Breast epithelium (tissue), 3 donors: ENCODE measurements at regions not wholly inside any gene's neighbourhood (a gene's known extent, or its start where the extent isn't known, plus 50 kb on each side); places are given as distances from the start of the nearest gene placed in this dataset.

Experiments
- POLR2A ChIP-seq: fragments of 450-650 bp; IDR thresholded peaks from one replicate; pipeline ENCODE4 v1.6.1; 2016; ENCODE audit warnings: antibody characterized with exemption, mild to moderate bottlenecking, moderate library complexity
- POLR2AphosphoS5 ChIP-seq, 3 donors: sonication (generic); formaldehyde crosslinking; IDR thresholded peaks; one replicate each; pipeline ENCODE4 v1.6.1; 2017; ENCODE audit warnings: antibody characterized with exemption in 3 of 3
- TF ChIP-seq, protein P1 (sequence below), 3 donors: fragments of 450-650 bp; IDR thresholded peaks; one replicate each; pipeline ENCODE4 v1.5.1; 2016 to 2017; ENCODE audit warnings: antibody characterized with exemption in 3 of 3, mild to moderate bottlenecking in 3 of 3, moderate library complexity in 3 of 3

- TF ChIP-seq POLR2AphosphoS5 (IDR thresholded peaks at IDR 0.05) (no peak), POLR2A (no peak)
- TF ChIP-seq, protein P1, sequence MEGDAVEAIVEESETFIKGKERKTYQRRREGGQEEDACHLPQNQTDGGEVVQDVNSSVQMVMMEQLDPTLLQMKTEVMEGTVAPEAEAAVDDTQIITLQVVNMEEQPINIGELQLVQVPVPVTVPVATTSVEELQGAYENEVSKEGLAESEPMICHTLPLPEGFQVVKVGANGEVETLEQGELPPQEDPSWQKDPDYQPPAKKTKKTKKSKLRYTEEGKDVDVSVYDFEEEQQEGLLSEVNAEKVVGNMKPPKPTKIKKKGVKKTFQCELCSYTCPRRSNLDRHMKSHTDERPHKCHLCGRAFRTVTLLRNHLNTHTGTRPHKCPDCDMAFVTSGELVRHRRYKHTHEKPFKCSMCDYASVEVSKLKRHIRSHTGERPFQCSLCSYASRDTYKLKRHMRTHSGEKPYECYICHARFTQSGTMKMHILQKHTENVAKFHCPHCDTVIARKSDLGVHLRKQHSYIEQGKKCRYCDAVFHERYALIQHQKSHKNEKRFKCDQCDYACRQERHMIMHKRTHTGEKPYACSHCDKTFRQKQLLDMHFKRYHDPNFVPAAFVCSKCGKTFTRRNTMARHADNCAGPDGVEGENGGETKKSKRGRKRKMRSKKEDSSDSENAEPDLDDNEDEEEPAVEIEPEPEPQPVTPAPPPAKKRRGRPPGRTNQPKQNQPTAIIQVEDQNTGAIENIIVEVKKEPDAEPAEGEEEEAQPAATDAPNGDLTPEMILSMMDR (IDR thresholded peaks at IDR 0.05), result no peak
Observed at GRCh38 chr6:165218829-165219228, 90.6 kb downstream of the C6orf118 start.
